ENCODE measurements at regions not wholly inside any gene's neighbourhood (a gene's known extent, or its start where the extent isn't known, plus 50 kb on each side); places are given as distances from the start of the nearest gene placed in this dataset.

GRCh38 chr5:40278881-40279280 lies 400.8 kb upstream of the PTGER4 start:
- no peak overlapping the region for H3K27ac ChIP-seq
- DNase-seq (ENCODE audit: low spot score), result no peak

GRCh38 chr5:40277161-40277906 lies 402.4 kb upstream of the PTGER4 start:
- no peak for DNase-seq (ENCODE audit: low spot score)
- Histone ChIP-seq H3K27me3 (no peaks in the 10 kb centered on the region), H3K4me1 (no peaks in the 10 kb centered on the region), H3K27ac (no peak overlapping the region), H3K9me3 (no peaks in the 10 kb centered on the region), H3K36me3 (no peaks in the 10 kb centered on the region), H3K4me3 (no peak overlapping the region)
- no peak for TF ChIP-seq CTCF (IDR thresholded peaks at IDR 0.05)

More at GRCh38 chr5:40278881-40279280, 400.8 kb upstream of the PTGER4 start:
- Histone ChIP-seq H3K36me3 (no peaks in the 10 kb centered on the region), H3K4me1 (no peaks in the 10 kb centered on the region), H3K4me3 (no peak overlapping the region), H3K9me3 (no peaks in the 10 kb centered on the region), H3K27me3 (no peaks in the 10 kb centered on the region)
- no peak for TF ChIP-seq CTCF (IDR thresholded peaks at IDR 0.05)

- H3K27me3 ChIP-seq, result no peaks in the 10 kb centered on the region
- TF ChIP-seq CTCF (IDR thresholded peaks at IDR 0.05), result no peak
- no peaks in the 10 kb centered on the region for H3K4me1 ChIP-seq
- no peak overlapping the region for H3K27ac ChIP-seq
- H3K4me3 ChIP-seq, result no peak overlapping the region
- H3K9me3 ChIP-seq, result no peaks in the 10 kb centered on the region
- DNase-seq (ENCODE audit: low spot score), result no peak
- H3K36me3 ChIP-seq, result no peaks in the 10 kb centered on the region
These were observed 403.2 kb upstream of the PTGER4 start for GRCh38 chr5:40276426-40277102.

- no peak for DNase-seq (ENCODE audit: low spot score)
- H3K27me3 ChIP-seq, result no peaks in the 10 kb centered on the region
- no peaks in the 10 kb centered on the region for H3K9me3 ChIP-seq
- no peak overlapping the region for H3K4me3 ChIP-seq
- no peak for TF ChIP-seq CTCF (IDR thresholded peaks at IDR 0.05)
- H3K4me1 ChIP-seq, result no peaks in the 10 kb centered on the region
- H3K27ac ChIP-seq, result no peak overlapping the region
- no peaks in the 10 kb centered on the region for H3K36me3 ChIP-seq
These were observed 405.1 kb upstream of the PTGER4 start for GRCh38 chr5:40274568-40274967.

- Histone ChIP-seq H3K9me3 (no peaks in the 10 kb centered on the region), H3K4me3 (no peak overlapping the region)
These were observed 405.8 kb upstream of the PTGER4 start for GRCh38 chr5:40273936-40274335.

More at GRCh38 chr5:40273936-40274335, 405.8 kb upstream of the PTGER4 start:
- H3K27ac ChIP-seq, result no peak overlapping the region
- no peaks in the 10 kb centered on the region for H3K4me1 ChIP-seq
- no peak for TF ChIP-seq CTCF (IDR thresholded peaks at IDR 0.05)
- no peak for DNase-seq (ENCODE audit: low spot score)
- no peaks in the 10 kb centered on the region for H3K27me3 ChIP-seq
- H3K36me3 ChIP-seq, result no peaks in the 10 kb centered on the region

Measured in right atrium auricular region (tissue), 2 donors.